SK-N-MC (cell line): ENCODE measurements at regions not wholly inside any gene's neighbourhood (a gene's known extent, or its start where the extent isn't known, plus 50 kb on each side); places are given as distances from the start of the nearest gene placed in this dataset.

ENCODE experiments used
- EZH2 ChIP-seq: fragments of 200-600 bp; sonication (generic); IDR thresholded peaks from one replicate; pipeline ENCODE4 v1.6.1; 2017; ENCODE audit warnings: antibody characterized with exemption
- POLR2AphosphoS5 ChIP-seq: IDR thresholded peaks from 2 replicates; pipeline ENCODE4 v1.6.1; 2012; ENCODE audit warnings: mild to moderate bottlenecking, low read depth, low read length, borderline replicate concordance

GRCh38 chr14:98582276-98582675 lies 689.7 kb downstream of the BCL11B start:
- TF ChIP-seq EZH2, result no peak
- TF ChIP-seq POLR2AphosphoS5, result no peak
